NCI-H187 treated with DMSO at 0.1 percent for 48 hours (cell line): ENCODE measurements at regions not wholly inside any gene's neighbourhood (a gene's known extent, or its start where the extent isn't known, plus 50 kb on each side); places are given as distances from the start of the nearest gene placed in this dataset.
A peak's percentile ranks its signal among the peaks of the same experiment; 100 is the strongest.
"Not testable (repeated sequence)": the region's sequence is repeated elsewhere in the genome, so short reads cannot be mapped to it uniquely, and the experiment has no call there.

ENCODE experiments used
- DNase-seq: peaks from one replicate; lab custom pipeline; 2025; lab: John Stamatoyannopoulos, UW

GRCh38 chr11:79503028-79503427 is 62.2 kb upstream of the TENM4 start:
- DNase-seq = no peak

- no peak for DNase-seq
Observed at GRCh38 chr11:79501707-79502106, 60.9 kb upstream of the TENM4 start.

- DNase-seq = not testable (repeated sequence)
Observed at GRCh38 chr11:79499929-79500328, 59.1 kb upstream of the TENM4 start.

- DNase-seq = no peak
Observed at GRCh38 chr11:79498667-79499066, 57.8 kb upstream of the TENM4 start.

GRCh38 chr11:79493555-79494171 is 52.8 kb upstream of the TENM4 start:
- peak; percentile 41 for DNase-seq

GRCh38 chr11:79492008-79492407 is 51.2 kb upstream of the TENM4 start:
- no peak for DNase-seq
